ENCODE measurements at regions not wholly inside any gene's neighbourhood (a gene's known extent, or its start where the extent isn't known, plus 50 kb on each side); places are given as distances from the start of the nearest gene placed in this dataset.

GRCh38 chr2:5474716-5475115, 217.5 kb upstream of the SOX11 start:
- no peak overlapping the region for H3K4me3 Mint-ChIP-seq
- peak; percentile 14 for ATAC-seq
- no peaks in the 10 kb centered on the region for H3K27me3 Mint-ChIP-seq
- no peaks in the 10 kb centered on the region for H3K4me1 Mint-ChIP-seq
- no peaks in the 10 kb centered on the region for H3K9me3 Mint-ChIP-seq
- no peak overlapping the region for H3K27ac Mint-ChIP-seq
- no peaks in the 10 kb centered on the region for H3K36me3 Mint-ChIP-seq

- Mint-ChIP-seq H3K27me3 (no peaks in the 10 kb centered on the region), H3K4me1 (no peaks in the 10 kb centered on the region), H3K9me3 (no peaks in the 10 kb centered on the region), H3K27ac (no peak overlapping the region), H3K4me3 (no peak overlapping the region), H3K36me3 (no peaks in the 10 kb centered on the region)
- peak; percentile 64 for ATAC-seq
Observed at GRCh38 chr2:5479265-5479928, 212.8 kb upstream of the SOX11 start.

- no peaks in the 10 kb centered on the region for H3K36me3 Mint-ChIP-seq
- no peak overlapping the region for H3K27ac Mint-ChIP-seq
- ATAC-seq = no peak
- no peaks in the 10 kb centered on the region for H3K9me3 Mint-ChIP-seq
- H3K4me3 Mint-ChIP-seq = no peak overlapping the region
- no peaks in the 10 kb centered on the region for H3K27me3 Mint-ChIP-seq
- no peaks in the 10 kb centered on the region for H3K4me1 Mint-ChIP-seq
Observed at GRCh38 chr2:5482929-5483331, 209.3 kb upstream of the SOX11 start.

- H3K4me1 Mint-ChIP-seq = no peaks in the 10 kb centered on the region
- no peak overlapping the region for H3K27ac Mint-ChIP-seq
- no peaks in the 10 kb centered on the region for H3K9me3 Mint-ChIP-seq
- H3K4me3 Mint-ChIP-seq = no peak overlapping the region
- no peaks in the 10 kb centered on the region for H3K36me3 Mint-ChIP-seq
- no peaks in the 10 kb centered on the region for H3K27me3 Mint-ChIP-seq
- ATAC-seq = no peak
Observed at GRCh38 chr2:5484868-5485267, 207.3 kb upstream of the SOX11 start.

GRCh38 chr2:5491523-5491922, 200.7 kb upstream of the SOX11 start:
- Mint-ChIP-seq H3K4me3 (no peak overlapping the region), H3K27me3 (no peaks in the 10 kb centered on the region), H3K4me1 (no peaks in the 10 kb centered on the region), H3K36me3 (no peaks in the 10 kb centered on the region), H3K9me3 (no peaks in the 10 kb centered on the region), H3K27ac (no peak overlapping the region)
- ATAC-seq = no peak

GRCh38 chr2:5493256-5493655, 198.9 kb upstream of the SOX11 start:
- Mint-ChIP-seq H3K9me3 (no peaks in the 10 kb centered on the region), H3K4me1 (no peaks in the 10 kb centered on the region), H3K36me3 (no peaks in the 10 kb centered on the region), H3K27ac (no peak overlapping the region), H3K27me3 (no peaks in the 10 kb centered on the region), H3K4me3 (no peak overlapping the region)
- peak; percentile 49 for ATAC-seq

- no peak overlapping the region for H3K4me3 Mint-ChIP-seq
- H3K36me3 Mint-ChIP-seq = no peaks in the 10 kb centered on the region
- H3K9me3 Mint-ChIP-seq = no peaks in the 10 kb centered on the region
- no peaks in the 10 kb centered on the region for H3K4me1 Mint-ChIP-seq
- H3K27ac Mint-ChIP-seq = no peak overlapping the region
- H3K27me3 Mint-ChIP-seq = no peaks in the 10 kb centered on the region
- no peak for ATAC-seq
Observed at GRCh38 chr2:5494212-5494611, 198.0 kb upstream of the SOX11 start.

GRCh38 chr2:5495586-5495985, 196.6 kb upstream of the SOX11 start:
- ATAC-seq = no peak
- Mint-ChIP-seq H3K27me3 (no peaks in the 10 kb centered on the region), H3K9me3 (peaks cover 2% of the 10 kb centered on the region), H3K36me3 (no peaks in the 10 kb centered on the region), H3K4me3 (no peak overlapping the region), H3K4me1 (no peaks in the 10 kb centered on the region), H3K27ac (no peak overlapping the region)

- Mint-ChIP-seq H3K4me3 (no peak overlapping the region), H3K4me1 (no peaks in the 10 kb centered on the region), H3K27ac (no peak overlapping the region), H3K27me3 (no peaks in the 10 kb centered on the region), H3K9me3 (peaks cover 6% of the 10 kb centered on the region), H3K36me3 (no peaks in the 10 kb centered on the region)
- ATAC-seq = no peak
Observed at GRCh38 chr2:5497874-5498273, 194.3 kb upstream of the SOX11 start.

- Mint-ChIP-seq H3K27ac (no peak overlapping the region), H3K9me3 (peaks cover 6% of the 10 kb centered on the region), H3K27me3 (no peaks in the 10 kb centered on the region), H3K36me3 (no peaks in the 10 kb centered on the region), H3K4me1 (no peaks in the 10 kb centered on the region), H3K4me3 (no peak overlapping the region)
- no peak for ATAC-seq
Observed at GRCh38 chr2:5501807-5502206, 190.4 kb upstream of the SOX11 start.

GRCh38 chr2:5502385-5502784, 189.8 kb upstream of the SOX11 start:
- no peak for ATAC-seq
- Mint-ChIP-seq H3K9me3 (peaks cover 6% of the 10 kb centered on the region), H3K36me3 (no peaks in the 10 kb centered on the region), H3K27me3 (no peaks in the 10 kb centered on the region), H3K4me3 (no peak overlapping the region), H3K27ac (no peak overlapping the region), H3K4me1 (no peaks in the 10 kb centered on the region)

- Mint-ChIP-seq H3K4me3 (no peak overlapping the region), H3K27me3 (no peaks in the 10 kb centered on the region), H3K27ac (no peak overlapping the region), H3K4me1 (no peaks in the 10 kb centered on the region), H3K9me3 (peaks cover 6% of the 10 kb centered on the region), H3K36me3 (no peaks in the 10 kb centered on the region)
- no peak for ATAC-seq
Observed at GRCh38 chr2:5504756-5505155, 187.4 kb upstream of the SOX11 start.

- Mint-ChIP-seq H3K27ac (no peak overlapping the region), H3K4me3 (no peak overlapping the region), H3K27me3 (no peaks in the 10 kb centered on the region), H3K9me3 (no peaks in the 10 kb centered on the region), H3K36me3 (no peaks in the 10 kb centered on the region), H3K4me1 (no peaks in the 10 kb centered on the region)
- ATAC-seq = no peak
Observed at GRCh38 chr2:5507367-5507766, 184.8 kb upstream of the SOX11 start.

- H3K36me3 Mint-ChIP-seq = no peaks in the 10 kb centered on the region
- H3K27me3 Mint-ChIP-seq = no peaks in the 10 kb centered on the region
- ATAC-seq = no peak
- no peaks in the 10 kb centered on the region for H3K9me3 Mint-ChIP-seq
- no peaks in the 10 kb centered on the region for H3K4me1 Mint-ChIP-seq
- no peak overlapping the region for H3K27ac Mint-ChIP-seq
- H3K4me3 Mint-ChIP-seq = no peak overlapping the region
Observed at GRCh38 chr2:5509362-5509761, 182.8 kb upstream of the SOX11 start.

- H3K27ac Mint-ChIP-seq = no peak overlapping the region
- H3K9me3 Mint-ChIP-seq = no peaks in the 10 kb centered on the region
- no peaks in the 10 kb centered on the region for H3K4me1 Mint-ChIP-seq
- H3K27me3 Mint-ChIP-seq = no peaks in the 10 kb centered on the region
- H3K4me3 Mint-ChIP-seq = no peak overlapping the region
- ATAC-seq = no peak
- H3K36me3 Mint-ChIP-seq = no peaks in the 10 kb centered on the region
Observed at GRCh38 chr2:5510082-5510481, 182.1 kb upstream of the SOX11 start.

- no peaks in the 10 kb centered on the region for H3K36me3 Mint-ChIP-seq
- no peak overlapping the region for H3K4me3 Mint-ChIP-seq
- H3K27me3 Mint-ChIP-seq = no peaks in the 10 kb centered on the region
- no peaks in the 10 kb centered on the region for H3K9me3 Mint-ChIP-seq
- H3K27ac Mint-ChIP-seq = no peak overlapping the region
- H3K4me1 Mint-ChIP-seq = no peaks in the 10 kb centered on the region
- no peak for ATAC-seq
Observed at GRCh38 chr2:5515693-5516092, 176.5 kb upstream of the SOX11 start.

- Mint-ChIP-seq H3K9me3 (no peaks in the 10 kb centered on the region), H3K27ac (no peak overlapping the region), H3K4me3 (no peak overlapping the region), H3K4me1 (no peaks in the 10 kb centered on the region), H3K36me3 (no peaks in the 10 kb centered on the region), H3K27me3 (no peaks in the 10 kb centered on the region)
- ATAC-seq = no peak
Observed at GRCh38 chr2:5519286-5519685, 172.9 kb upstream of the SOX11 start.
